ENCODE measurements at regions not wholly inside any gene's neighbourhood (a gene's known extent, or its start where the extent isn't known, plus 50 kb on each side); places are given as distances from the start of the nearest gene placed in this dataset.

DNA sequence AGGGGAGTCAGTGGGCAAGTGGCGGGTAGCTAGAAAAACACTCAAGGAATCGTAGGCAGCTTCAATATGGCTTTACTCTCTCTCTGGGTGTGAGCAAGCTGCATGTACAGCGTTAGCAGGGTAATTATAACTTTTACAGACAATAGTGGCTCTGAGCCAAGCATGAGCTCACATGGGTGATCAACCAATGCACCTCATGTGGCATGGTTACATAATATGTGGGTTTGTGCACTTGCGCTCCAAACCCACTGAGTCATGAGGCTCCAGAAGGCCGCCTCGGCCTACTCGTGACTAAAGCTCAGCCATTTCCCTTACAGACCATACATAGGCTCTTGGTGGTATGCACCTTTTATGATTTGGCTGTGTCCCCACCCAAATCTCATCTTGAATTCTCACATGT, 78.4 kb upstream of the FBXL4 start (continued):
- TF ChIP-seq, protein P1, sequence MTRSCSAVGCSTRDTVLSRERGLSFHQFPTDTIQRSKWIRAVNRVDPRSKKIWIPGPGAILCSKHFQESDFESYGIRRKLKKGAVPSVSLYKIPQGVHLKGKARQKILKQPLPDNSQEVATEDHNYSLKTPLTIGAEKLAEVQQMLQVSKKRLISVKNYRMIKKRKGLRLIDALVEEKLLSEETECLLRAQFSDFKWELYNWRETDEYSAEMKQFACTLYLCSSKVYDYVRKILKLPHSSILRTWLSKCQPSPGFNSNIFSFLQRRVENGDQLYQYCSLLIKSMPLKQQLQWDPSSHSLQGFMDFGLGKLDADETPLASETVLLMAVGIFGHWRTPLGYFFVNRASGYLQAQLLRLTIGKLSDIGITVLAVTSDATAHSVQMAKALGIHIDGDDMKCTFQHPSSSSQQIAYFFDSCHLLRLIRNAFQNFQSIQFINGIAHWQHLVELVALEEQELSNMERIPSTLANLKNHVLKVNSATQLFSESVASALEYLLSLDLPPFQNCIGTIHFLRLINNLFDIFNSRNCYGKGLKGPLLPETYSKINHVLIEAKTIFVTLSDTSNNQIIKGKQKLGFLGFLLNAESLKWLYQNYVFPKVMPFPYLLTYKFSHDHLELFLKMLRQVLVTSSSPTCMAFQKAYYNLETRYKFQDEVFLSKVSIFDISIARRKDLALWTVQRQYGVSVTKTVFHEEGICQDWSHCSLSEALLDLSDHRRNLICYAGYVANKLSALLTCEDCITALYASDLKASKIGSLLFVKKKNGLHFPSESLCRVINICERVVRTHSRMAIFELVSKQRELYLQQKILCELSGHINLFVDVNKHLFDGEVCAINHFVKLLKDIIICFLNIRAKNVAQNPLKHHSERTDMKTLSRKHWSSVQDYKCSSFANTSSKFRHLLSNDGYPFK (CRISPR knock-in tag; IDR thresholded peaks at IDR 0.05; ENCODE audit: borderline replicate concordance): no peak
- no peak for TF ChIP-seq ZNF232 (CRISPR knock-in tag; IDR thresholded peaks at IDR 0.05; ENCODE audit: borderline replicate concordance)
- TF ChIP-seq RARA (CRISPR knock-in tag; IDR thresholded peaks at IDR 0.05): no peak

GRCh38 chr6:99024089-99024488, 76.3 kb upstream of the FBXL4 start:
- DNase-seq (ENCODE audit: low spot score): no peak
- no peaks in the 10 kb centered on the region for H3K79me2 ChIP-seq (ENCODE audit: insufficient read depth, low read length)
- no peaks in the 10 kb centered on the region for H4K20me1 ChIP-seq (ENCODE audit: insufficient read depth, low read length)
- in situ Hi-C loops (cut with HindIII; ENCODE audit: extremely low pct_ligation_motif_present, low pct_unique_long_range_greater_than_20kb): no loop called here
- CTCF ChIA-PET (ENCODE audit: low intra/inter-chr PET ratio, low total read pairs): no interaction called here
- no peak overlapping the region for H3K4me2 ChIP-seq (ENCODE audit: low read depth, low read length)
- no peaks in the 10 kb centered on the region for H3K27me3 ChIP-seq (ENCODE audit: control insufficient read depth in 1 of 2, insufficient read depth in 2 of 2, low read length in 2 of 2)
- no peak for ATAC-seq
- peaks cover 13% of the 10 kb centered on the region for H3K9me3 ChIP-seq (ENCODE audit: low read length)
- H3K4me3 ChIP-seq (replicated peaks in 1 of 3; ENCODE audit: insufficient read depth in 1 of 3, low read depth in 2 of 3, low read length in 3 of 3): no peak overlapping the region
- H3K4me1 ChIP-seq (ENCODE audit: insufficient read depth, low read length): no peaks in the 10 kb centered on the region
- WGBS (ENCODE audit: low lambda C conversion rate): 100% methylated on average over 2 of the region's 3 CpGs
- BruUV-seq (replicated peaks): no TSS peak
- no peak for FAIRE-seq
- H3K27ac ChIP-seq (ENCODE audit: extremely low read length, insufficient read depth, low read length): no peak overlapping the region
- intact Hi-C loops (cut with micrococcal nuclease; ENCODE audit: unreplicated experiment): no loop called here
- no peak overlapping the region for H2AFZ ChIP-seq (ENCODE audit: low read length)
- POLR2A ChIA-PET: no interaction called here
- no peaks in the 10 kb centered on the region for H3K36me3 ChIP-seq (replicated peaks in 1 of 2; ENCODE audit: control insufficient read depth in 1 of 2, insufficient read depth in 2 of 2, low read length in 2 of 2)
- no peak overlapping the region for H3K9ac ChIP-seq (ENCODE audit: insufficient read depth, low read depth, low read length)
- TF ChIP-seq, protein P2, sequence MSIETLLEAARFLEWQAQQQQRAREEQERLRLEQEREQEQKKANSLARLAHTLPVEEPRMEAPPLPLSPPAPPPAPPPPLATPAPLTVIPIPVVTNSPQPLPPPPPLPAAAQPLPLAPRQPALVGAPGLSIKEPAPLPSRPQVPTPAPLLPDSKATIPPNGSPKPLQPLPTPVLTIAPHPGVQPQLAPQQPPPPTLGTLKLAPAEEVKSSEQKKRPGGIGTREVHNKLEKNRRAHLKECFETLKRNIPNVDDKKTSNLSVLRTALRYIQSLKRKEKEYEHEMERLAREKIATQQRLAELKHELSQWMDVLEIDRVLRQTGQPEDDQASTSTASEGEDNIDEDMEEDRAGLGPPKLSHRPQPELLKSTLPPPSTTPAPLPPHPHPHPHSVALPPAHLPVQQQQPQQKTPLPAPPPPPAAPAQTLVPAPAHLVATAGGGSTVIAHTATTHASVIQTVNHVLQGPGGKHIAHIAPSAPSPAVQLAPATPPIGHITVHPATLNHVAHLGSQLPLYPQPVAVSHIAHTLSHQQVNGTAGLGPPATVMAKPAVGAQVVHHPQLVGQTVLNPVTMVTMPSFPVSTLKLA (IDR thresholded peaks at IDR 0.05): no peak
- TF ChIP-seq ELK4 (CRISPR knock-in tag; IDR thresholded peaks at IDR 0.05; ENCODE audit: borderline replicate concordance): no peak
- no peak for TF ChIP-seq ARHGAP35 (CRISPR knock-in tag; IDR thresholded peaks at IDR 0.05; ENCODE audit: borderline replicate concordance)
- no peak for TF ChIP-seq ZNF33A (CRISPR knock-in tag; IDR thresholded peaks at IDR 0.05; ENCODE audit: borderline replicate concordance)
- TF ChIP-seq ZNF552 (CRISPR knock-in tag; IDR thresholded peaks at IDR 0.05; ENCODE audit: borderline replicate concordance): no peak
- no peak for TF ChIP-seq ZSCAN21 (CRISPR knock-in tag; IDR thresholded peaks at IDR 0.05; ENCODE audit: borderline replicate concordance)
- no peak for TF ChIP-seq EZH2 (conservative IDR thresholded peaks at IDR 0.05; ENCODE audit: low read depth, low read length)
- no peak for TF ChIP-seq ZNF678 (CRISPR knock-in tag; IDR thresholded peaks at IDR 0.05)
- no peak for TF ChIP-seq ZNF335 (CRISPR knock-in tag; IDR thresholded peaks at IDR 0.05)
- TF ChIP-seq ZNF879 (CRISPR knock-in tag; IDR thresholded peaks at IDR 0.05): no peak
- TF ChIP-seq SP1 (IDR thresholded peaks at IDR 0.05): no peak
- no peak for TF ChIP-seq SP1 (CRISPR knock-in tag; IDR thresholded peaks at IDR 0.05)
- no peak for TF ChIP-seq ARNT2 (CRISPR knock-in tag; IDR thresholded peaks at IDR 0.05; ENCODE audit: low read depth)
- TF ChIP-seq SETDB1 (CRISPR knock-in tag; IDR thresholded peaks at IDR 0.05; ENCODE audit: borderline replicate concordance): no peak
- no peak for TF ChIP-seq POLR2A (IDR thresholded peaks at IDR 0.05; ENCODE audit: insufficient read depth in 1 of 2, low read depth in 2 of 2, low read length in 2 of 2)
- no peak for TF ChIP-seq TEAD2 (CRISPR knock-in tag; IDR thresholded peaks at IDR 0.05)
- TF ChIP-seq ZBTB38 (CRISPR knock-in tag; IDR thresholded peaks at IDR 0.05): no peak
- no peak for TF ChIP-seq ZNF564 (CRISPR knock-in tag; IDR thresholded peaks at IDR 0.05)
- TF ChIP-seq CCDC6 (CRISPR knock-in tag; IDR thresholded peaks at IDR 0.05): no peak
